ENCODE measurements at regions not wholly inside any gene's neighbourhood (a gene's known extent, or its start where the extent isn't known, plus 50 kb on each side); places are given as distances from the start of the nearest gene placed in this dataset.
A peak's percentile ranks its signal among the peaks of the same experiment; 100 is the strongest.

DNA sequence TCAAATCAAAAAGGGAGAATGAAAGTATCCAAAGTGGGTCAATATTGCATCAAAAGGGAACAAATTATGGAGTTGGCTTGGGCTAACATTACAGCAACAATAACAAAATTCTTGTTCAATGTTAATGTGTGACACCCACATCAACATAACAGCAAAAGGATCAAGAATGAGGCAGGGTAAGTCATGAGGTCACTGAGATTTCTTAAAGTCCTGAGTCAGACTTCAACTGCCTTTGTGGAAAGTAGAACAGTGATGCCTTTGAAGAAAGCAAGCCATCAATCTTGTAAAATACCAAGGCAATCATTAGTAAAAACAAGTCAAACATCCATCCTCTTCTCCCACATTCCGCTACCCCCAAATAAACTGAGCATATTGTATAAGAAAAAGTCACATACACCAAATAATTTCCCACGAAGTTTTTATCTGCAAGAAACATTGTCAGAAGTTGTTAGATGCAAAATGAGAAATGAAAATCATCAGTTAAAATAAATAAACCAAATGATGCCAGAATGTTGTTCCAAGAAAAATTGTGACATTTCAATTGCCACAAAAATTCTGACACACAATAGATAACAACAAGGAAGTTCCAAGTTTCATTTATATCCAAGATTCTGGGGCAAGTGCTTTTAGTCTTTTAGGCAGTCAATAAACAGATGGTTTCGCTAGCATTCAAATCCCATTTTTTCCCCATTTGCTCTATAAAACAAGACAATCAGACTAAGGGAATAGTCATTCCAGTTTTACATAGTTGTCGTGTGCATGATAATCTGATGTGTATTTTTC lies 216.1 kb upstream of the SETBP1 start:
- DNase-seq = peak in 2 of 3 donors; percentile 86 to 92
- Histone ChIP-seq H3K36me3 (ENCODE audit: control insufficient read depth in 4 of 4, insufficient read depth in 4 of 4, low read length in 4 of 4) (no peaks in the 10 kb centered on the region), H3K4me1 (ENCODE audit: control insufficient read depth in 5 of 5, insufficient read depth in 5 of 5, low read length in 5 of 5) (peaks cover 0 to 22% (median 4%) of the 10 kb centered on the region in 5 donors), H3K27ac (ENCODE audit: low read depth in 1 of 2, low read length in 1 of 2) (no peak overlapping the region), H3K4me3 (no peak overlapping the region), H3K9ac (ENCODE audit: insufficient read depth in 1 of 2, low read length in 2 of 2) (no peak overlapping the region), H3K9me3 (ENCODE audit: control insufficient read depth in 4 of 4, insufficient read depth in 3 of 4, low read length in 3 of 4) (no peaks in the 10 kb centered on the region), H3K27me3 (ENCODE audit: control insufficient read depth in 3 of 3, insufficient read depth in 3 of 3, low read length in 2 of 3) (no peaks in the 10 kb centered on the region)
- peak; percentile 41 for ATAC-seq (ENCODE audit: insufficient read depth, low FRiP score)
- TF ChIP-seq, protein P1, sequence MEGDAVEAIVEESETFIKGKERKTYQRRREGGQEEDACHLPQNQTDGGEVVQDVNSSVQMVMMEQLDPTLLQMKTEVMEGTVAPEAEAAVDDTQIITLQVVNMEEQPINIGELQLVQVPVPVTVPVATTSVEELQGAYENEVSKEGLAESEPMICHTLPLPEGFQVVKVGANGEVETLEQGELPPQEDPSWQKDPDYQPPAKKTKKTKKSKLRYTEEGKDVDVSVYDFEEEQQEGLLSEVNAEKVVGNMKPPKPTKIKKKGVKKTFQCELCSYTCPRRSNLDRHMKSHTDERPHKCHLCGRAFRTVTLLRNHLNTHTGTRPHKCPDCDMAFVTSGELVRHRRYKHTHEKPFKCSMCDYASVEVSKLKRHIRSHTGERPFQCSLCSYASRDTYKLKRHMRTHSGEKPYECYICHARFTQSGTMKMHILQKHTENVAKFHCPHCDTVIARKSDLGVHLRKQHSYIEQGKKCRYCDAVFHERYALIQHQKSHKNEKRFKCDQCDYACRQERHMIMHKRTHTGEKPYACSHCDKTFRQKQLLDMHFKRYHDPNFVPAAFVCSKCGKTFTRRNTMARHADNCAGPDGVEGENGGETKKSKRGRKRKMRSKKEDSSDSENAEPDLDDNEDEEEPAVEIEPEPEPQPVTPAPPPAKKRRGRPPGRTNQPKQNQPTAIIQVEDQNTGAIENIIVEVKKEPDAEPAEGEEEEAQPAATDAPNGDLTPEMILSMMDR (IDR thresholded peaks at IDR 0.05; ENCODE audit: control extremely low read depth, extremely low read depth) = no peak
- 62 to 82% methylated on average over 4 of the region's 4 CpGs for WGBS, 2 donors

DNA sequence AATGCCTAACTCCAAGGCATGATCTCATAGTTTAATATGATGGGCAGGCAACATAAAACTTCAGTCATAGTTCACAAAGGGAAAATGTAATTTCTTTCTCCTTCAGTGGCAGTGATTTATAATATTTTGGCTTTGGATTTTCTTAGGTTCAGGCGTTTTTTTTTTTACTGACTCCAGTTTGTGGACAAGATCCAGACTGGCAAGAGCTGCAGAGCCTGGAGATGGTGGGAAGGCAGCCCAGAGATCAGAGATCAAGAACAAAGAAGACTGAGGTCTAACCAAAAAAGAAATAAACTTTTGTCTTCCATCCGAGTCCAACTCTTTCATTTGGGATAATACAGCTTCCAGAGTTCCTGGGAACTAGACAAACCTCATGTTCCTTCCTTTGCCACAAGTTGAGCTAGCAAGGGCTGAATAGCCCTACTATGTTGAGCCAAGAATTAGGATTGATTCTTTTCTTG lies 215.3 kb upstream of the SETBP1 start:
- DNase-seq (peak in 1 of 3 donors; percentile 55), ATAC-seq (ENCODE audit: insufficient read depth, low FRiP score) (no peak)
- no peak overlapping the region for H3K4me3 ChIP-seq
- H3K27ac ChIP-seq (ENCODE audit: low read depth in 1 of 2, low read length in 1 of 2) = no peak overlapping the region
- TF ChIP-seq, protein P1 (IDR thresholded peaks at IDR 0.05; ENCODE audit: control extremely low read depth, extremely low read depth) = no peak
- no peak overlapping the region for H3K9ac ChIP-seq (ENCODE audit: insufficient read depth in 1 of 2, low read length in 2 of 2)
- no peaks in the 10 kb centered on the region for H3K27me3 ChIP-seq (ENCODE audit: control insufficient read depth in 3 of 3, insufficient read depth in 3 of 3, low read length in 2 of 3)
- peaks cover 0 to 22% (median 4%) of the 10 kb centered on the region in 5 donors for H3K4me1 ChIP-seq (ENCODE audit: control insufficient read depth in 5 of 5, insufficient read depth in 5 of 5, low read length in 5 of 5)
- H3K36me3 ChIP-seq (ENCODE audit: control insufficient read depth in 4 of 4, insufficient read depth in 4 of 4, low read length in 4 of 4) = no peaks in the 10 kb centered on the region
- 54 to 76% methylated on average over 2 of the region's 2 CpGs for WGBS, 2 donors
- H3K9me3 ChIP-seq (ENCODE audit: control insufficient read depth in 4 of 4, insufficient read depth in 3 of 4, low read length in 3 of 4) = no peaks in the 10 kb centered on the region

- Histone ChIP-seq H3K4me3 (no peak overlapping the region), H3K4me1 (ENCODE audit: control insufficient read depth in 5 of 5, insufficient read depth in 5 of 5, low read length in 5 of 5) (peaks cover 0 to 13% (median 4%) of the 10 kb centered on the region in 5 donors), H3K9me3 (ENCODE audit: control insufficient read depth in 4 of 4, insufficient read depth in 3 of 4, low read length in 3 of 4) (no peaks in the 10 kb centered on the region), H3K36me3 (ENCODE audit: control insufficient read depth in 4 of 4, insufficient read depth in 4 of 4, low read length in 4 of 4) (no peaks in the 10 kb centered on the region), H3K9ac (ENCODE audit: insufficient read depth in 1 of 2, low read length in 2 of 2) (no peak overlapping the region), H3K27me3 (ENCODE audit: control insufficient read depth in 3 of 3, insufficient read depth in 3 of 3, low read length in 2 of 3) (no peaks in the 10 kb centered on the region), H3K27ac (ENCODE audit: low read depth in 1 of 2, low read length in 1 of 2) (no peak overlapping the region)
- no peak for ATAC-seq (ENCODE audit: insufficient read depth, low FRiP score)
- TF ChIP-seq, protein P1 (IDR thresholded peaks at IDR 0.05; ENCODE audit: control extremely low read depth, extremely low read depth) = no peak
- WGBS, 2 donors = 76 to 89% methylated on average over 2 of the region's 2 CpGs
- no peak for DNase-seq
Measured at GRCh38 chr18:44466997-44467396, 213.7 kb upstream of the SETBP1 start.

All from lung (tissue), 11 donors.